IgD-negative memory B cell (primary cell): ENCODE measurements at regions not wholly inside any gene's neighbourhood (a gene's known extent, or its start where the extent isn't known, plus 50 kb on each side); places are given as distances from the start of the nearest gene placed in this dataset.
A peak's percentile ranks its signal among the peaks of the same experiment; 100 is the strongest.

Experiments
- H3K27ac Mint-ChIP-seq, 3 donors: one replicate each; pipeline ENCODE4 v1.8.0; 2020 to 2022; ENCODE audit warnings: mild to moderate bottlenecking in 3 of 3, mixed read lengths in 3 of 3, moderate library complexity in 1 of 3
- H3K27me3 Mint-ChIP-seq: one replicate; pipeline ENCODE4 v1.8.0; 2021; ENCODE audit warnings: mixed read lengths
- H3K36me3 Mint-ChIP-seq: one replicate; pipeline ENCODE4 v1.8.0; 2020; ENCODE audit warnings: mild to moderate bottlenecking, mixed read lengths
- H3K4me1 Mint-ChIP-seq, 3 donors: one replicate each; pipeline ENCODE4 v1.8.0; 2020 to 2022; ENCODE audit warnings: mixed read lengths in 3 of 3, mild to moderate bottlenecking in 1 of 3
- H3K4me3 Mint-ChIP-seq, 4 donors: one replicate each; pipeline ENCODE4 v1.8.0; 2020 to 2022; ENCODE audit warnings: mild to moderate bottlenecking in 4 of 4, mixed read lengths in 4 of 4, moderate library complexity in 3 of 4
- H3K9me3 Mint-ChIP-seq, 3 donors: one replicate each; pipeline ENCODE4 v1.8.0; 2020 to 2021; ENCODE audit warnings: mixed read lengths in 3 of 3, mild to moderate bottlenecking in 1 of 3

DNA sequence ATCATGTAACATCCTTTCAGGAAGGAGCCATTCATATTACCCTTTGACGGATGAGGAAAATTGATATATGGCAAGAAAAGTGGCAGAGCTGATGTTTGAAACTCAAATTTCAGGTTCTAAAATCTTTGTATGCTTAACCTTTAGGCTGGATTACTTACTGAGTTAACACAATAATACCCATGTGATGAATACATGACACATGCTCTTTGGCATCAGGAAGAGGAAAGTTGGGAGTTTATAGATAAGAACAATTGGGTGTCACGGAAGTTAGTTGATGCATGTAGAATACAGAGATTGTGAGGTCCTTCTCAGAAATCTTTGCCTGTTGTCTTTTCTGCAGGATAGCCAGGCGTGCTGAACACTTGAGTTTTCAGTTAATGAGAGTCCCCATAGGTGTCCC, 572.1 kb upstream of the POM121L12 start:
- Mint-ChIP-seq H3K27me3 (no peaks in the 10 kb centered on the region), H3K9me3 (peaks cover 5 to 8% (median 6%) of the 10 kb centered on the region in 3 donors), H3K36me3 (no peaks in the 10 kb centered on the region)

DNA sequence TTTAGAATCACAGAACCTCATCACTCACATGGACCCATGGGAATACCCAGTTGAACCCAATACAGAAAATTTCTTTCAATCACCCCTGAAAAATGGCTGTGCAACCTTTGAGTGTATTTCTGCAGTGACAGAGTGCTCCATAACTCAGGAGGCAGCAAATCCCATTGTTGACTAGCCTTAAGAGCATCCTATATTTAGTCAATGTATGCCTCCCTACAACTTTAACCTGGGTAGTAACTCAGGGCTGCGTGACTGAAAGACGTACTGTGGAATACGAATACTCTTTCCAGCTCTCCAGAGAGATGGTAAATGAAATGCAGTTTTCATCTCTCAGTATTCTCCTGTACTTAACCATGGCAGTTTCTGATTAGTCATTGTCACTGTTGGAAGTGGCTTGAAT, 573.0 kb upstream of the POM121L12 start:
- Mint-ChIP-seq H3K4me3 (no peak overlapping the region), H3K9me3 (peaks cover 8 to 12% (median 8%) of the 10 kb centered on the region in 3 donors), H3K27me3 (no peaks in the 10 kb centered on the region), H3K4me1 (no peaks in the 10 kb centered on the region), H3K27ac (no peak overlapping the region), H3K36me3 (no peaks in the 10 kb centered on the region)

More for the DNA sequence above, 572.1 kb upstream of the POM121L12 start:
- H3K4me3 Mint-ChIP-seq = no peak overlapping the region
- H3K4me1 Mint-ChIP-seq = no peaks in the 10 kb centered on the region
- H3K27ac Mint-ChIP-seq = no peak overlapping the region

- Mint-ChIP-seq H3K27me3 (no peaks in the 10 kb centered on the region), H3K4me3 (no peak overlapping the region), H3K27ac (no peak overlapping the region), H3K4me1 (no peaks in the 10 kb centered on the region), H3K9me3 (peaks cover 5 to 12% (median 9%) of the 10 kb centered on the region in 3 donors), H3K36me3 (no peaks in the 10 kb centered on the region)
Measured at GRCh38 chr7:52455571-52455970, 579.9 kb upstream of the POM121L12 start.

DNA sequence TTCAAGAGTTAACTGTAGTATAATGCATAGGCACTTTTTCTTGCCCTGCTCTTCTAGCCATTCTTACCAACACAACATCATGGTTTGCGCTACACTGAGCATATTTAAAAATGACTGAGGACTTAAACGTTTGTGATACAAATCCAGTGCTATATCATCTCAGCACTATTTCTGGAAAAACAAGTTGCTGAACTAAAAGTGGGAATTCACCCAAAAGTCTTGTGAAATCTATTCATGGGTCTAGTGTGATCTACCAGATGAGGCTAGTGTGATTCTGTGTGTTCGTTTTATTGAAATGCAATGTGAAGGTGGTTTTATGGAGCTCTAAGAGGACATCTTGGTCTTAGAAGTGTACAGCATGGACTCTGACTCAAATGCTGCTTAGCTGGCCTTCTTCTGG, 584.6 kb upstream of the POM121L12 start:
- H3K9me3 Mint-ChIP-seq = peaks cover 0 to 6% (median 3%) of the 10 kb centered on the region in 3 donors
- no peaks in the 10 kb centered on the region for H3K4me1 Mint-ChIP-seq
- H3K27ac Mint-ChIP-seq = no peak overlapping the region
- H3K36me3 Mint-ChIP-seq = no peaks in the 10 kb centered on the region
- H3K27me3 Mint-ChIP-seq = no peaks in the 10 kb centered on the region
- no peak overlapping the region for H3K4me3 Mint-ChIP-seq

- peaks cover 2 to 12% (median 4%) of the 10 kb centered on the region in 3 donors for H3K9me3 Mint-ChIP-seq
- H3K36me3 Mint-ChIP-seq = peaks cover 2% of the 10 kb centered on the region
- no peak overlapping the region for H3K27ac Mint-ChIP-seq
- no peaks in the 10 kb centered on the region for H3K4me1 Mint-ChIP-seq
- no peaks in the 10 kb centered on the region for H3K27me3 Mint-ChIP-seq
- H3K4me3 Mint-ChIP-seq = no peak overlapping the region
Measured at GRCh38 chr7:52447581-52448180, 587.8 kb upstream of the POM121L12 start.

- peaks cover 0 to 9% (median 6%) of the 10 kb centered on the region in 3 donors for H3K9me3 Mint-ChIP-seq
- no peaks in the 10 kb centered on the region for H3K4me1 Mint-ChIP-seq
- H3K4me3 Mint-ChIP-seq = no peak overlapping the region
- no peaks in the 10 kb centered on the region for H3K36me3 Mint-ChIP-seq
- H3K27me3 Mint-ChIP-seq = no peaks in the 10 kb centered on the region
- no peak overlapping the region for H3K27ac Mint-ChIP-seq
Measured at GRCh38 chr7:52436278-52436677, 599.2 kb upstream of the POM121L12 start.

- Mint-ChIP-seq H3K4me1 (no peaks in the 10 kb centered on the region), H3K36me3 (no peaks in the 10 kb centered on the region), H3K27ac (no peak overlapping the region), H3K9me3 (peaks cover 4 to 21% (median 7%) of the 10 kb centered on the region in 3 donors), H3K4me3 (peak overlapping the region in 1 of 4 donors; percentile 60), H3K27me3 (no peaks in the 10 kb centered on the region)
Measured at GRCh38 chr7:52431082-52431815, 604.2 kb upstream of the POM121L12 start.

- Mint-ChIP-seq H3K36me3 (no peaks in the 10 kb centered on the region), H3K27me3 (no peaks in the 10 kb centered on the region), H3K9me3 (peaks cover 2 to 4% (median 3%) of the 10 kb centered on the region in 3 donors), H3K27ac (no peak overlapping the region), H3K4me1 (no peaks in the 10 kb centered on the region), H3K4me3 (no peak overlapping the region)
Measured at GRCh38 chr7:52423251-52423650, 612.2 kb upstream of the POM121L12 start.

DNA sequence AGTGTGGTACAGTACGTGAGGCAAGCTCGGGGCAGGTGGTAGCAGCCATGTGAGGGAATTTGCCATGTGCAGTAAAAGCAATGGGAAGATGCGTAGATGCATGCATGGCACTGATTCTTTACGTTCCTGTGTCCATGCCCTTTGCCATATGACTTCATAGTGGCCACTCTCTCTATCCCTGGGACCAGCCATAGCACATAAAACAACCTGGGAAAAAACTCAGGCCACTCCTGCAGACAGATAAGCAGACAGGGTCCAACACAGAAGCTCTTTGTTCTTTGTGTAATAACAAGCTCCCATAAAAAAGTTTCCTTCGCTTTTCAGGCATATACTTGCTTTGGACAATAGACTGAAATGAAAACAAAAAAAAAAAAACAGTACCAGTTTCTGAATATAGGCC, 622.4 kb upstream of the POM121L12 start:
- Mint-ChIP-seq H3K9me3 (peaks cover 1 to 17% (median 3%) of the 10 kb centered on the region in 3 donors), H3K36me3 (peaks cover 2% of the 10 kb centered on the region), H3K27ac (no peak overlapping the region), H3K27me3 (no peaks in the 10 kb centered on the region), H3K4me1 (no peaks in the 10 kb centered on the region), H3K4me3 (no peak overlapping the region)

GRCh38 chr7:52410032-52410431, 625.4 kb upstream of the POM121L12 start:
- H3K27me3 Mint-ChIP-seq = no peaks in the 10 kb centered on the region
- no peak overlapping the region for H3K27ac Mint-ChIP-seq
- peaks cover 2% of the 10 kb centered on the region for H3K36me3 Mint-ChIP-seq
- peaks cover 0 to 12% (median 3%) of the 10 kb centered on the region in 3 donors for H3K9me3 Mint-ChIP-seq
- no peak overlapping the region for H3K4me3 Mint-ChIP-seq
- H3K4me1 Mint-ChIP-seq = no peaks in the 10 kb centered on the region

DNA sequence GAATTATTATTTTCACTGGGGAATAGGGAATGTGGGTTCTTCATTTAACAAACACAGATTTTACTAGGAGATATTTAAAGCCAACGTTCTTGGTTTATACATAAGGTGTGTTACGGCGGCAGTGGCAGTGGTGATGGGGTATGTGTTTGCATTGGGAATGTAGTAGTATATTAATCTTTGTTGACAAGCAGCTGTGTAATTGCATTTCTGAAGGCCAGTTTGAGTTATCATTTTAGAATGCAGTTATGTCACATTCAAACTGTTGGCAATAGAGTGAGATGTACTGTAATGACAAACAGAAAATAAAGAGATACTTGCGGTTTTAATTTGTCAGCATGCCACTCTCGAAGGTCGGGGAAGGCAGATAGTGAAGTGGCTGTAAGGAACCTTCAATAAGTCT, 628.6 kb upstream of the POM121L12 start:
- Mint-ChIP-seq H3K27me3 (no peaks in the 10 kb centered on the region), H3K27ac (no peak overlapping the region), H3K4me1 (no peaks in the 10 kb centered on the region), H3K36me3 (peaks cover 2% of the 10 kb centered on the region), H3K4me3 (no peak overlapping the region), H3K9me3 (peaks cover 0 to 4% (median 3%) of the 10 kb centered on the region in 3 donors)

- Mint-ChIP-seq H3K4me3 (no peak overlapping the region), H3K36me3 (peaks cover 2% of the 10 kb centered on the region), H3K4me1 (no peaks in the 10 kb centered on the region), H3K27me3 (no peaks in the 10 kb centered on the region), H3K9me3 (peaks cover 4 to 8% (median 6%) of the 10 kb centered on the region in 3 donors), H3K27ac (no peak overlapping the region)
Measured at GRCh38 chr7:52382731-52383130, 652.7 kb upstream of the POM121L12 start.

GRCh38 chr7:52369922-52370321, 665.5 kb upstream of the POM121L12 start:
- H3K4me1 Mint-ChIP-seq = no peaks in the 10 kb centered on the region
- H3K4me3 Mint-ChIP-seq = no peak overlapping the region
- H3K27me3 Mint-ChIP-seq = no peaks in the 10 kb centered on the region

GRCh38 chr7:52365349-52365748, 670.1 kb upstream of the POM121L12 start:
- no peaks in the 10 kb centered on the region for H3K36me3 Mint-ChIP-seq
- H3K9me3 Mint-ChIP-seq = peaks cover 0 to 5% (median 0%) of the 10 kb centered on the region in 3 donors
- H3K4me1 Mint-ChIP-seq = no peaks in the 10 kb centered on the region
- no peaks in the 10 kb centered on the region for H3K27me3 Mint-ChIP-seq
- no peak overlapping the region for H3K4me3 Mint-ChIP-seq
- no peak overlapping the region for H3K27ac Mint-ChIP-seq

More at GRCh38 chr7:52369922-52370321, 665.5 kb upstream of the POM121L12 start:
- Mint-ChIP-seq H3K36me3 (no peaks in the 10 kb centered on the region), H3K27ac (no peak overlapping the region), H3K9me3 (peaks cover 0 to 9% (median 6%) of the 10 kb centered on the region in 3 donors)

DNA sequence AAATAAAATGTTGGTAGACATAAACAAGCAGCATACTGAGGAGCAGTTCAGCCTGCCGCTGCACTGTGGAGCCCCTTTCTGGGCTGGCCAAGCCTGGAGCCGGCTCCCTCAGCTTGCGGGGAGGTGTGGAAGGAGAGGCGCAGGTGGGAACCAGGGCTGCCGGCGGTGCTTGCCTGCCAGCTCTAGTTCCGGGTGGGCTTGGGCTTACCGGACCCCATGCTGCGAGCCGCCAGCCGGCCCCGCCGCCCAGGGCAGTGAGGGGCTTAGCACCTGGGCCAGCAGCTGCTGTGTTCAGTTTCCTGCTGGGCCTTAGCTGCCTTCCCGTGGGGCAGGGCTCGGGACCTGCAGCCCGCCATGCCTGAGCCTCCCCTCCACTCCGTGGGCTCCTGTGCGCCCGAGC, 672.9 kb upstream of the POM121L12 start:
- H3K4me3 Mint-ChIP-seq = no peak overlapping the region
- no peaks in the 10 kb centered on the region for H3K4me1 Mint-ChIP-seq
- no peak overlapping the region for H3K27ac Mint-ChIP-seq
- no peaks in the 10 kb centered on the region for H3K27me3 Mint-ChIP-seq
- H3K36me3 Mint-ChIP-seq = no peaks in the 10 kb centered on the region
- H3K9me3 Mint-ChIP-seq = peaks cover 0 to 4% (median 0%) of the 10 kb centered on the region in 3 donors

GRCh38 chr7:52360541-52360940, 674.9 kb upstream of the POM121L12 start:
- Mint-ChIP-seq H3K27ac (no peak overlapping the region), H3K9me3 (peaks cover 0 to 6% (median 5%) of the 10 kb centered on the region in 3 donors), H3K27me3 (no peaks in the 10 kb centered on the region), H3K4me1 (no peaks in the 10 kb centered on the region), H3K4me3 (no peak overlapping the region), H3K36me3 (no peaks in the 10 kb centered on the region)
